H1 (cell line): ENCODE measurements at regions not wholly inside any gene's neighbourhood (a gene's known extent, or its start where the extent isn't known, plus 50 kb on each side); places are given as distances from the start of the nearest gene placed in this dataset.

Experiments used
- CTCF ChIA-PET: fragments of 300-600 bp; sonication (Branson Sonifier 250); formaldehyde crosslinking; loops from one replicate; lab custom pipeline; 2021; ENCODE audit not compliant: partially characterized antibody; lab: Charles Lee
- POLR2A ChIA-PET: fragments of 300-600 bp; sonication (Branson Sonifier 250); formaldehyde crosslinking; loops from one replicate; lab custom pipeline; 2021; ENCODE audit warnings: inconsistent platforms; ENCODE audit not compliant: partially characterized antibody; lab: Charles Lee
- DNase-seq, 2 experiments: peaks; one replicate each; pipeline versions ENCODE4 v3.0.0 to v3.0.0-alpha.2; 2010 to 2022; ENCODE audit warnings: low spot score in 2 of 2, low read depth in 1 of 2, mixed read lengths in 1 of 2
- FAIRE-seq: peaks from 2 replicates; lab custom pipeline; 2011; peaks lifted over from hg19 to GRCh38; lab: Jason Lieb, UNC
- H2AFZ ChIP-seq: 2 replicates; pipeline ENCODE4 v1.8.1; 2012; ENCODE audit warnings: low read length, inconsistent platforms
- H2AK5ac ChIP-seq: 2 replicates; pipeline ENCODE4 v1.6.1; 2013; ENCODE audit warnings: low read depth, low read length
- H2BK120ac ChIP-seq: replicated peaks from 2 replicates; pipeline ENCODE3; 2013; ENCODE audit warnings: low read depth, low read length, inconsistent platforms
- H2BK12ac ChIP-seq: 2 replicates; pipeline ENCODE4 v1.6.1; 2013; ENCODE audit warnings: low read depth, low read length
- H2BK15ac ChIP-seq: 2 replicates; pipeline ENCODE4 v1.6.1; 2013; ENCODE audit warnings: low read length
- H2BK20ac ChIP-seq: 2 replicates; pipeline ENCODE4 v1.6.1; 2013; ENCODE audit warnings: low read length
- H2BK5ac ChIP-seq: 2 replicates; pipeline ENCODE4 v1.6.1; 2013; ENCODE audit warnings: low read depth, low read length
- H3K14ac ChIP-seq: 2 replicates; pipeline ENCODE4 v1.6.1; 2013; ENCODE audit warnings: inconsistent platforms; ENCODE audit not compliant: insufficient read length
- H3K18ac ChIP-seq: 2 replicates; pipeline ENCODE4 v1.6.1; 2013; ENCODE audit warnings: low read length; ENCODE audit errors: extremely low read depth
- H3K23ac ChIP-seq: 2 replicates; pipeline ENCODE4 v1.6.1; 2013; ENCODE audit warnings: inconsistent platforms; ENCODE audit not compliant: insufficient read length
- H3K23me2 ChIP-seq: 2 replicates; pipeline ENCODE4 v1.6.1; 2013; ENCODE audit warnings: low read depth, low read length
- H3K27ac ChIP-seq: 2 replicates; pipeline ENCODE4 v1.6.1; 2011; ENCODE audit warnings: low read depth, low read length, inconsistent platforms
- H3K27me3 ChIP-seq, 4 experiments: replicated peaks in 1 of 4; 1 replicate in 1 of 4; 2 replicates in 3 of 4; pipeline versions ENCODE4 v1.6.1 to v1.8.1; 2011 to 2013; ENCODE audit warnings: low read length in 3 of 4, mild to moderate bottlenecking in 3 of 4, inconsistent platforms in 2 of 4, mixed read lengths in 2 of 4, moderate library complexity in 1 of 4; ENCODE audit not compliant: control insufficient read depth in 3 of 4, insufficient read depth in 3 of 4; ENCODE audit errors: extremely low read depth in 1 of 4
- H3K36me3 ChIP-seq, 4 experiments: 2 replicates each; pipeline versions ENCODE4 v1.6.1 to v1.8.1; 2011 to 2013; ENCODE audit warnings: mild to moderate bottlenecking in 4 of 4, low read length in 3 of 4, moderate library complexity in 2 of 4, control low read depth in 1 of 4, inconsistent platforms in 1 of 4; ENCODE audit not compliant: insufficient read depth in 4 of 4, control insufficient read depth in 2 of 4
- H3K4ac ChIP-seq: replicated peaks from 2 replicates; pipeline ENCODE3; 2013; ENCODE audit warnings: low read length, low read depth, mixed read lengths, inconsistent platforms; ENCODE audit not compliant: insufficient read length
- H3K4me1 ChIP-seq, 4 experiments: replicated peaks in 1 of 4; 1 replicate in 1 of 4; 2 replicates in 3 of 4; pipeline versions ENCODE4 v1.6.1 to v1.8.1; 2011 to 2013; ENCODE audit warnings: low read length in 3 of 4, inconsistent platforms in 2 of 4, mixed read lengths in 1 of 4; ENCODE audit not compliant: insufficient read depth in 4 of 4, control insufficient read depth in 3 of 4
- H3K4me2 ChIP-seq, 2 experiments: 2 replicates each; pipeline versions ENCODE4 v1.6.1 to v1.8.1; 2011 to 2013; ENCODE audit warnings: low read depth in 2 of 2, low read length in 2 of 2, control low read depth in 1 of 2, inconsistent platforms in 1 of 2, mild to moderate bottlenecking in 1 of 2; ENCODE audit not compliant: insufficient read depth in 1 of 2
- H3K4me3 ChIP-seq, 4 experiments: fragments of 200-600, 300-600 bp in 1 of 4; sonication (generic), shearing (Covaris generic), sonication (Bioruptor Twin) in 1 of 4; 2 replicates each; pipeline versions ENCODE4 v1.5.1 to v1.8.1; 2011 to 2016; ENCODE audit warnings: low read length in 4 of 4, low read depth in 3 of 4, control low read depth in 2 of 4, inconsistent platforms in 2 of 4, mild to moderate bottlenecking in 2 of 4, mixed read lengths in 1 of 4, moderate library complexity in 1 of 4; ENCODE audit not compliant: insufficient read depth in 2 of 4; ENCODE audit errors: extremely low read depth in 1 of 4
- H3K56ac ChIP-seq: replicated peaks from 2 replicates; pipeline ENCODE3; 2013; ENCODE audit warnings: low read depth, mild to moderate bottlenecking, mixed read lengths, low read length, inconsistent platforms; ENCODE audit not compliant: insufficient read length
- H3K79me1 ChIP-seq: 2 replicates; pipeline ENCODE4 v1.6.1; 2013; ENCODE audit warnings: low read depth, low read length, control low read depth
- H3K79me2 ChIP-seq, 2 experiments: 2 replicates each; pipeline versions ENCODE4 v1.6.1 to v1.8.1; 2012 to 2013; ENCODE audit warnings: low read length in 2 of 2, mild to moderate bottlenecking in 2 of 2, inconsistent platforms in 1 of 2; ENCODE audit not compliant: insufficient read depth in 2 of 2, control insufficient read depth in 1 of 2
- H3K9ac ChIP-seq, 4 experiments: replicated peaks in 1 of 4; 1 replicate in 1 of 4; 2 replicates in 3 of 4; pipeline versions ENCODE4 v1.6.1 to v1.8.1; 2011 to 2013; ENCODE audit warnings: low read depth in 3 of 4, low read length in 3 of 4, control low read depth in 2 of 4, mild to moderate bottlenecking in 2 of 4, moderate library complexity in 2 of 4, inconsistent platforms in 1 of 4; ENCODE audit errors: extremely low read depth in 1 of 4
- H3K9me3 ChIP-seq, 2 experiments: 2 replicates each; pipeline versions ENCODE4 v1.6.1 to v1.8.1; 2012 to 2013; ENCODE audit warnings: mild to moderate bottlenecking in 2 of 2, moderate library complexity in 2 of 2, control low read depth in 1 of 2, inconsistent platforms in 1 of 2, low read depth in 1 of 2, low read length in 1 of 2, mixed read lengths in 1 of 2; ENCODE audit not compliant: insufficient read depth in 2 of 2
- H4K20me1 ChIP-seq, 2 experiments: replicated peaks in 1 of 2; 2 replicates each; pipeline versions ENCODE3 to v1.8.1; 2011 to 2013; ENCODE audit warnings: inconsistent platforms in 2 of 2, low read length in 2 of 2, mild to moderate bottlenecking in 1 of 2; ENCODE audit not compliant: insufficient read depth in 2 of 2, control insufficient read depth in 1 of 2
- H4K5ac ChIP-seq: 2 replicates; pipeline ENCODE4 v1.6.1; 2013; ENCODE audit warnings: low read length, low read depth, mixed read lengths, inconsistent platforms; ENCODE audit not compliant: insufficient read length
- H4K8ac ChIP-seq: 2 replicates; pipeline ENCODE4 v1.8.0; 2013; ENCODE audit warnings: mild to moderate bottlenecking, moderate library complexity, low read length, inconsistent platforms; ENCODE audit not compliant: insufficient read depth; ENCODE audit errors: extremely low read depth
- H4K91ac ChIP-seq: replicated peaks from 2 replicates; pipeline ENCODE3; 2013; ENCODE audit warnings: low read length, mixed read lengths, inconsistent platforms; ENCODE audit not compliant: insufficient read length
- BCL11A ChIP-seq, 2 experiments: IDR thresholded peaks; one replicate each; pipeline ENCODE4 v1.6.1; 2011; ENCODE audit warnings: low read depth in 2 of 2, low read length in 2 of 2, mild to moderate bottlenecking in 2 of 2
- BRCA1 ChIP-seq: IDR thresholded peaks from 2 replicates; pipeline ENCODE4 v1.6.1; 2012; ENCODE audit warnings: low read depth, low read length, improper control_type of control experiment
- CREB1 ChIP-seq: IDR thresholded peaks from 2 replicates; pipeline ENCODE4 v1.6.1; 2012; ENCODE audit warnings: inconsistent platforms
- JUN ChIP-seq: IDR thresholded peaks from 2 replicates; pipeline ENCODE4 v1.6.1; 2011; ENCODE audit warnings: low read depth, mild to moderate bottlenecking, improper control_type of control experiment, low read length
- KDM5A ChIP-seq: fragments of 200-600 bp; IDR thresholded peaks from 2 replicates; pipeline ENCODE4 v1.7.1; 2012; ENCODE audit warnings: mild to moderate bottlenecking, low read length, inconsistent platforms, mixed read lengths
- MAX ChIP-seq: IDR thresholded peaks from 2 replicates; pipeline ENCODE4 v1.6.1; 2012; ENCODE audit warnings: inconsistent platforms
- NANOG ChIP-seq: IDR thresholded peaks from 2 replicates; pipeline ENCODE4 v1.6.1; 2011; ENCODE audit warnings: low read length, low read depth, mild to moderate bottlenecking, inconsistent platforms; ENCODE audit not compliant: insufficient read depth, poor library complexity, severe bottlenecking
- NRF1 ChIP-seq: IDR thresholded peaks from 2 replicates; pipeline ENCODE4 v1.6.1; 2011; ENCODE audit warnings: mild to moderate bottlenecking, low read depth, low read length, improper control_type of control experiment
- POLR2AphosphoS5 ChIP-seq: IDR thresholded peaks from 2 replicates; pipeline ENCODE4 v1.6.1; 2011; ENCODE audit warnings: low read depth, low read length
- POU5F1 ChIP-seq: IDR thresholded peaks from 2 replicates; pipeline ENCODE4 v1.6.1; 2011; ENCODE audit warnings: low read depth, mild to moderate bottlenecking, low read length, moderate library complexity
- RBBP5 ChIP-seq: IDR thresholded peaks from 2 replicates; pipeline ENCODE4 v1.7.1; 2012; ENCODE audit warnings: low read depth, mild to moderate bottlenecking, inconsistent platforms, low read length, moderate library complexity, borderline replicate concordance
- RNF2 ChIP-seq: fragments of 200-900, 300-1000 bp; sonication (generic); IDR thresholded peaks from 2 replicates; pipeline ENCODE4 v1.7.1; 2016; ENCODE audit warnings: borderline replicate concordance, low read depth, mild to moderate bottlenecking, antibody characterized with exemption, low read length; ENCODE audit not compliant: poor library complexity, severe bottlenecking; ENCODE audit errors: missing control alignments
- SAP30 ChIP-seq: fragments of 300-600 bp; sonication (generic); IDR thresholded peaks from 2 replicates; pipeline ENCODE4 v1.7.1; 2012; ENCODE audit warnings: low read length, moderate library complexity, mild to moderate bottlenecking, inconsistent platforms; ENCODE audit not compliant: insufficient read depth, insufficient replicate concordance
- YY1 ChIP-seq: IDR thresholded peaks from 2 replicates; pipeline ENCODE4 v1.6.1; 2011; ENCODE audit warnings: low read depth, mild to moderate bottlenecking, low read length
- WGBS, 2 experiments: shearing (Covaris generic) in 1 of 2; methylation state at CpG; one replicate each; pipeline versions ENCODE4 v1.1.6 to v1.1.7; 2013 to 2015; ENCODE audit warnings: low lambda C conversion rate in 2 of 2, mixed read lengths in 2 of 2, inconsistent platforms in 1 of 2, low coverage in 1 of 2, missing lambda C conversion rate in 1 of 2; ENCODE audit not compliant: insufficient replicate concordance in 2 of 2, insufficient coverage in 1 of 2, insufficient read length in 1 of 2; ENCODE audit errors: extremely low coverage in 1 of 2, missing lambda C conversion rate in 1 of 2; 5-methylcytosine and 5-hydroxymethylcytosine counted together

- no peak overlapping the region for H3K18ac ChIP-seq
- no peak overlapping the region for H2BK15ac ChIP-seq
- no peaks in the 10 kb centered on the region for H3K79me2 ChIP-seq
- no peaks in the 10 kb centered on the region for H3K36me3 ChIP-seq
- FAIRE-seq (no peak), DNase-seq (no peak)
- H3K4ac ChIP-seq, result no peak overlapping the region
- no peak overlapping the region for H3K4me3 ChIP-seq
- ChIA-PET CTCF (no interaction called here), POLR2A (no interaction called here)
- H2BK5ac ChIP-seq, result no peak overlapping the region
- H3K4me2 ChIP-seq, result no peak overlapping the region
- H3K27me3 ChIP-seq, result no peaks in the 10 kb centered on the region
- H3K9me3 ChIP-seq, result no peaks in the 10 kb centered on the region
- no peaks in the 10 kb centered on the region for H4K20me1 ChIP-seq
- no peak overlapping the region for H4K91ac ChIP-seq
- no peaks in the 10 kb centered on the region for H3K4me1 ChIP-seq
- H2BK12ac ChIP-seq, result no peak overlapping the region
- TF ChIP-seq POU5F1 (no peak), YY1 (no peak), MAX (no peak), BCL11A (IDR thresholded peaks at IDR 0.05; ENCODE audit: low read depth in 2 of 2, low read length in 2 of 2) (no peak), NRF1 (no peak), JUN (no peak), NANOG (no peak), BRCA1 (no peak), CREB1 (no peak), RNF2 (no peak), KDM5A (no peak), SAP30 (no peak), POLR2AphosphoS5 (no peak), RBBP5 (no peak)
- no peak overlapping the region for H3K14ac ChIP-seq
- H3K9ac ChIP-seq, result no peak overlapping the region
- 62% methylated on average over 3 of the region's 3 CpGs; no CpG with 5 or more reads in 1 of the 2 experiments for WGBS, 2 experiments
- no peaks in the 10 kb centered on the region for H3K79me1 ChIP-seq
- H2BK20ac ChIP-seq, result no peak overlapping the region
- no peak overlapping the region for H3K56ac ChIP-seq
- no peak overlapping the region for H2AK5ac ChIP-seq
- H3K23ac ChIP-seq, result no peak overlapping the region
- no peak overlapping the region for H2AFZ ChIP-seq
- no peak overlapping the region for H2BK120ac ChIP-seq
- no peak overlapping the region for H4K8ac ChIP-seq
- H4K5ac ChIP-seq, result no peak overlapping the region
- H3K23me2 ChIP-seq, result no peaks in the 10 kb centered on the region
- no peak overlapping the region for H3K27ac ChIP-seq
Observed at GRCh38 chr1:82578086-82578726, 777.5 kb downstream of the ADGRL2 start.
